Parathyroid adenoma (tissue), 2 donors: ENCODE measurements at regions not wholly inside any gene's neighbourhood (a gene's known extent, or its start where the extent isn't known, plus 50 kb on each side); places are given as distances from the start of the nearest gene placed in this dataset.
"Not testable (repeated sequence)": the region's sequence is repeated elsewhere in the genome, so short reads cannot be mapped to it uniquely, and the experiment has no call there.

Experiments used
- H2AFZ ChIP-seq: fragments of 300-600 bp; sonication (generic); one replicate; pipeline ENCODE4 v1.7.0; 2017; ENCODE audit warnings: antibody characterized with exemption, mild to moderate bottlenecking
- H3K27ac ChIP-seq: fragments of 300-600 bp; sonication (generic); one replicate; pipeline ENCODE4 v1.7.0; 2017
- H3K27me3 ChIP-seq: fragments of 300-600 bp; sonication (generic); one replicate; pipeline ENCODE4 v1.7.0; 2017; ENCODE audit warnings: low read length; ENCODE audit not compliant: control insufficient read depth, insufficient read depth
- H3K36me3 ChIP-seq: fragments of 300-600 bp; sonication (generic); one replicate; pipeline ENCODE4 v1.7.0; 2017; ENCODE audit warnings: low read length; ENCODE audit not compliant: control insufficient read depth, insufficient read depth
- H3K4me1 ChIP-seq: fragments of 300-600 bp; sonication (generic); one replicate; pipeline ENCODE4 v1.7.0; 2017; ENCODE audit warnings: control low read depth
- H3K4me2 ChIP-seq: fragments of 300-600 bp; sonication (generic); one replicate; pipeline ENCODE4 v1.7.0; 2017; ENCODE audit warnings: low read length
- H3K4me3 ChIP-seq: fragments of 300-600 bp; sonication (generic); one replicate; pipeline ENCODE4 v1.7.0; 2017; ENCODE audit warnings: low read depth, low read length
- H3K79me2 ChIP-seq: fragments of 300-600 bp; sonication (generic); one replicate; pipeline ENCODE4 v1.7.0; 2017; ENCODE audit warnings: control low read depth
- H3K9ac ChIP-seq: fragments of 300-600 bp; sonication (generic); one replicate; pipeline ENCODE4 v1.7.0; 2017; ENCODE audit warnings: mild to moderate bottlenecking
- H3K9me3 ChIP-seq: fragments of 300-600 bp; sonication (generic); one replicate; pipeline ENCODE4 v1.7.0; 2017; ENCODE audit warnings: low read length; ENCODE audit not compliant: control insufficient read depth
- TF ChIP-seq, protein P1 (sequence below): fragments of 300-600 bp; sonication (generic); IDR thresholded peaks from one replicate; pipeline ENCODE4 v1.7.0; 2017; ENCODE audit warnings: antibody characterized with exemption, mild to moderate bottlenecking
- donor health status: primary hyperparathyroidism.

DNA sequence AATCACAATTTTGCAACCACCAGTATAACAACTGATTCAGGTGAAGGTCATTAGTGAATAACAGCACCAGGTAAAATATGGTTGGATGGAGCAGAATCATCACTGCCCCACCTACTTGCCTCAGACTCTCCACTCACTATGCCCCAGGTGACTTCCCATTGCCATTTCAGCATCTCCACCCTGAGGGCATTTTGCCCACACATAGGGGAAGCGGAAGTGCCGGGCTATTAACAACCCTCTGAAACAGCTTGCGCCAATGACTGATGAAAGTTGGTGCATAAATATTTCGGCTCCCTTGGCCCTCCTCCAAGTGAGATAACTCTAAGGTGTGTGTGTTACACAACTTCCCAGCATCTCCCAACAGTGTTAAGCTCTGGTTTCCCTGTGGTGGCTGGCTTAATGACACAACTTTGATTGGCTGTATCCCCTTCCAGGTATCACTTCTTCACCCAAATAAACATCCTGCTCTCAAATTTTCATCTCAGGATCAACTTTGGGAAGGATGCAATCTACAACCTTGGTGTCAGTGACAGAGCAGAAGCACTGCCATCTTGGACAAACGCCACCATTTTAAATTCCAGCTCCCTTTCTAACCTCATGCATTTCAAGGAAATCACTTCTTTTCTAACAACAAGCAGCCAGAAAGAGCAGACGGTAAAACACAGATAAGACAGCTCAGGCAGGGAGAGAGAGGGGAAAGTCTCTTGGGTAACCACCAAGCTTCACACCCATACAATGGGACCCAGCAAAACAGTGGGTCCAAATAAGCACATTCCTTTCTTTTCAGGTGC, 73.6 kb upstream of the PPP2R5C start:
- Histone ChIP-seq H3K4me2 (no peak overlapping the region), H3K27ac (no peak overlapping the region), H3K9me3 (no peaks in the 10 kb centered on the region), H3K36me3 (no peaks in the 10 kb centered on the region), H3K79me2 (no peaks in the 10 kb centered on the region), H3K27me3 (no peaks in the 10 kb centered on the region), H3K4me1 (no peaks in the 10 kb centered on the region), H3K9ac (no peak overlapping the region), H3K4me3 (no peak overlapping the region), H2AFZ (no peak overlapping the region)
- TF ChIP-seq, protein P1, sequence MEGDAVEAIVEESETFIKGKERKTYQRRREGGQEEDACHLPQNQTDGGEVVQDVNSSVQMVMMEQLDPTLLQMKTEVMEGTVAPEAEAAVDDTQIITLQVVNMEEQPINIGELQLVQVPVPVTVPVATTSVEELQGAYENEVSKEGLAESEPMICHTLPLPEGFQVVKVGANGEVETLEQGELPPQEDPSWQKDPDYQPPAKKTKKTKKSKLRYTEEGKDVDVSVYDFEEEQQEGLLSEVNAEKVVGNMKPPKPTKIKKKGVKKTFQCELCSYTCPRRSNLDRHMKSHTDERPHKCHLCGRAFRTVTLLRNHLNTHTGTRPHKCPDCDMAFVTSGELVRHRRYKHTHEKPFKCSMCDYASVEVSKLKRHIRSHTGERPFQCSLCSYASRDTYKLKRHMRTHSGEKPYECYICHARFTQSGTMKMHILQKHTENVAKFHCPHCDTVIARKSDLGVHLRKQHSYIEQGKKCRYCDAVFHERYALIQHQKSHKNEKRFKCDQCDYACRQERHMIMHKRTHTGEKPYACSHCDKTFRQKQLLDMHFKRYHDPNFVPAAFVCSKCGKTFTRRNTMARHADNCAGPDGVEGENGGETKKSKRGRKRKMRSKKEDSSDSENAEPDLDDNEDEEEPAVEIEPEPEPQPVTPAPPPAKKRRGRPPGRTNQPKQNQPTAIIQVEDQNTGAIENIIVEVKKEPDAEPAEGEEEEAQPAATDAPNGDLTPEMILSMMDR = no peak

DNA sequence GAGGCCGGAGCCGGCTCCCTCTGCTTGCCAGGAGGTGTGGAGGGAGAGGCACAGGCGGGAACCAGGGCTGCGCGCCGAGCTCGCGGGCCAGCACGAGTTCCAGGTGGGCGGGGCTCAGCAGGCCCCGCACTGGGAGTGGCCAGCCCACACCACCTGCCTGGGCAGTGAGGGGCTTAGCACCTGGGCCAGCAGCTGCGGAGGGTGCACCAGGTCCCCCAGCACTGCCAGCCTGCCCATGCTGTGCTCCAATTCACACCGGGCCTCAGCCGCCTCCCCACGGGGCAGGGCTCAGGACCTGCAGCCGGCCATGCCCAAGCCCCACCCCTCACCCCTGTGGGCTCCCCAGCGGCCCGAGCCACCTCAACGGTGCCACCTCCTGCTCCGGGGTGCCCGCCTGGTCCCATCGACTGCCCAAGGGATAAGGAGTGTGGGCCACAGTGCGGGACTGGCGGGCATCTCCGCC, 72.4 kb upstream of the PPP2R5C start:
- Histone ChIP-seq H3K4me3 (no peak overlapping the region), H3K27me3 (no peaks in the 10 kb centered on the region), H3K9ac (no peak overlapping the region), H2AFZ (no peak overlapping the region), H3K9me3 (no peaks in the 10 kb centered on the region), H3K36me3 (no peaks in the 10 kb centered on the region), H3K79me2 (no peaks in the 10 kb centered on the region), H3K4me1 (no peaks in the 10 kb centered on the region), H3K4me2 (no peak overlapping the region), H3K27ac (no peak overlapping the region)
- TF ChIP-seq, protein P1 = no peak

DNA sequence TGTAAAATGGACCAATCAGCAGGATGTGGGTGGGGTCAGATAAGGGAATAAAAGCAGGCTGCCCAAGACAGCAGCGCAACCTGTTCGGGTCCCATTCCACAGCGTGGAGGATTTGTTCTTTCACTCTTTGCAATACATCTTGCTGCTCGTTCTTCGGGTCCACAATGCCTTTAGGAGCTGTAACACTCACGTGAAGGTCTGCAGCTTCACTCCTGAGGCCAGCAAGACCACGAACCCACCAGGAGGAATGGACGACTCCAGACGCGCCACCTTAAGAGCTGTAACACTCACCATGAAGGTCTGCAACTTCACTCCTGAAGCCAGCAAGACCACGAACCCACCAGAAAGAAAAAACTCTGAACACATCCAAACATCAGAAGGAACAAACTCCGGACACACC, 71.5 kb upstream of the PPP2R5C start:
- H3K27ac ChIP-seq, H3K4me3 ChIP-seq, H2AFZ ChIP-seq, H3K79me2 ChIP-seq, H3K4me1 ChIP-seq, H3K9me3 ChIP-seq, H3K9ac ChIP-seq, H3K27me3 ChIP-seq, H3K36me3 ChIP-seq, H3K4me2 ChIP-seq: not testable (repeated sequence)

DNA sequence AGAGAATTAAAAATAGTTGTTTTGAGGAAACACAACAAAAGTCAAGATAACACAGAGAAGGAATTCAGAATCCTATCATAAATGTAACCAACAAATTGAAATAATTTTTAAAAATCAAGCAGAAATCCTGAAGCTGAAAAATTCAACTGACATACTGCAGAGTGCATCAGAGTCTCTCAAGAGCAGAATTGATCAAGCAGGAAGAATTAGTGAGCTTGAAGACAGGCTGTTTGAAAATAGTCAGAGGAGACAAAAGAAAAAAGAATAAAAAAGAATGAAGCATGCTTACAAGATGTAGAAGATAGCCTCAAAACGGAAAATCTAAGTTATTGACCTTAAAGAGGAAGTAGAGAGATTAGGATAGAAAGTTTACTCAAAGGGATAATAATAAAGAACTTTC, 65.8 kb upstream of the PPP2R5C start:
- Histone ChIP-seq H3K9me3 (no peaks in the 10 kb centered on the region), H3K36me3 (no peaks in the 10 kb centered on the region), H3K9ac (no peak overlapping the region), H2AFZ (no peak overlapping the region), H3K27ac (no peak overlapping the region), H3K4me3 (no peak overlapping the region), H3K27me3 (no peaks in the 10 kb centered on the region), H3K4me2 (no peak overlapping the region), H3K4me1 (no peaks in the 10 kb centered on the region), H3K79me2 (no peaks in the 10 kb centered on the region)
- TF ChIP-seq, protein P1 = no peak

DNA sequence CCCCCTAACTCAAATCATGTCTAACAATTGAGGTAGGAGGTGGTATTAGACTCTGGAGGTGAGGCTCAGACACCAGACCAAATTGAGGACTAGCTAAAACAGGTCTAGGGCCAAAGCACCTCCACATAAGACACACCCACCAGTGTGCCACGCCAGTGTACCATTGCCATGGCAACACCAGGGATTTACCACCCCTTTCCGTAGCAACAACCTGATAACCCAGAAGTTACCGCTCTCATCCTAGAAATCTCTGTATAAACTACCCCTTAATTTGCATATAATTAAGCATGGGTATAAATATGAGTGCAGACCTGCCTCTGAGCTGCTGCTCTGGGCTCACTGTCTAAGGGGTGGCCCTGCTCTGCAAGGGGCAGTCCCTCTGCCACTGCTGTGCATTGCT, 57.4 kb upstream of the PPP2R5C start:
- no peaks in the 10 kb centered on the region for H3K36me3 ChIP-seq
- no peaks in the 10 kb centered on the region for H3K9me3 ChIP-seq
- no peak overlapping the region for H3K4me3 ChIP-seq
- TF ChIP-seq, protein P1 = no peak
- no peaks in the 10 kb centered on the region for H3K79me2 ChIP-seq
- H3K9ac ChIP-seq = no peak overlapping the region
- H3K4me2 ChIP-seq = no peak overlapping the region
- no peaks in the 10 kb centered on the region for H3K4me1 ChIP-seq
- H2AFZ ChIP-seq = no peak overlapping the region
- no peaks in the 10 kb centered on the region for H3K27me3 ChIP-seq
- H3K27ac ChIP-seq = no peak overlapping the region
